ENCODE measurements at regions not wholly inside any gene's neighbourhood (a gene's known extent, or its start where the extent isn't known, plus 50 kb on each side); places are given as distances from the start of the nearest gene placed in this dataset.

DNA sequence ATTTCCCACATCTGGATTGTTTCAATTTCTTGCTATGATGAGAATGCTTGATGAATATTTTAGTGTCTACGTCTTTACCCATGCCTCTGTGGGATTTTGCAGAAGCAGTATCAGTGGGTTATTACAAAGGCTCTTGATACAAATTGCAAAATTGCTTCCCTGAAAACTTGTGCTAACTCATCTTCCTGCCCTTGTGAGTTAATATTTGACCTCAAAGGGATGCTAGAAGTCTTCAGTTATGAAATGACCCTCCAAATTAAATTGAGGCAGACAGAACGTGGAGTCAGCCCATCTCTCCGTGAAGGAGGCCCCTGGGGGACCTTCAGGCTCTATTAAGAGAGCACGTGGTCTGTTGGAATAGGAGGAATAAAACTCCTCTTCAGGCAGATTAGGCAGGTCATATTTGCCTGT, 239.2 kb upstream of the HS6ST1 start:
- Histone ChIP-seq H3K27me3 (ENCODE audit: control insufficient read depth, insufficient read depth, low read length) (no peaks in the 10 kb centered on the region), H4K20me1 (ENCODE audit: control insufficient read depth, extremely low read depth, insufficient read depth, low read length) (no peaks in the 10 kb centered on the region), H3K4me2 (ENCODE audit: extremely low read depth, insufficient read depth, low read length) (no peak overlapping the region), H2AFZ (ENCODE audit: low read length) (no peak overlapping the region), H3K27ac (ENCODE audit: insufficient read depth, low read length) (no peak overlapping the region), H3K9me3 (ENCODE audit: control insufficient read depth, insufficient read depth, low read depth, low read length) (no peaks in the 10 kb centered on the region), H3K36me3 (ENCODE audit: control insufficient read depth, insufficient read depth, low read length) (no peaks in the 10 kb centered on the region), H3K79me2 (ENCODE audit: control insufficient read depth, insufficient read depth, low read length) (no peaks in the 10 kb centered on the region), H3K4me3 (replicated peaks in 1 of 4; ENCODE audit: control extremely low read depth in 1 of 4, insufficient read depth in 1 of 4, low read depth in 3 of 4, low read length in 4 of 4) (no peak overlapping the region), H3K4me1 (ENCODE audit: control insufficient read depth, extremely low read depth, insufficient read depth, low read length) (peaks cover 5% of the 10 kb centered on the region), H3K9ac (ENCODE audit: insufficient read depth, low read length) (no peak overlapping the region)
- DNase-seq (ENCODE audit: low read depth in 2 of 2), result peak in 1 of 2 donors; percentile 64
- no peak for TF ChIP-seq EZH2 (IDR thresholded peaks at IDR 0.05; ENCODE audit: low read length, missing control alignments)
- TF ChIP-seq, protein P1, sequence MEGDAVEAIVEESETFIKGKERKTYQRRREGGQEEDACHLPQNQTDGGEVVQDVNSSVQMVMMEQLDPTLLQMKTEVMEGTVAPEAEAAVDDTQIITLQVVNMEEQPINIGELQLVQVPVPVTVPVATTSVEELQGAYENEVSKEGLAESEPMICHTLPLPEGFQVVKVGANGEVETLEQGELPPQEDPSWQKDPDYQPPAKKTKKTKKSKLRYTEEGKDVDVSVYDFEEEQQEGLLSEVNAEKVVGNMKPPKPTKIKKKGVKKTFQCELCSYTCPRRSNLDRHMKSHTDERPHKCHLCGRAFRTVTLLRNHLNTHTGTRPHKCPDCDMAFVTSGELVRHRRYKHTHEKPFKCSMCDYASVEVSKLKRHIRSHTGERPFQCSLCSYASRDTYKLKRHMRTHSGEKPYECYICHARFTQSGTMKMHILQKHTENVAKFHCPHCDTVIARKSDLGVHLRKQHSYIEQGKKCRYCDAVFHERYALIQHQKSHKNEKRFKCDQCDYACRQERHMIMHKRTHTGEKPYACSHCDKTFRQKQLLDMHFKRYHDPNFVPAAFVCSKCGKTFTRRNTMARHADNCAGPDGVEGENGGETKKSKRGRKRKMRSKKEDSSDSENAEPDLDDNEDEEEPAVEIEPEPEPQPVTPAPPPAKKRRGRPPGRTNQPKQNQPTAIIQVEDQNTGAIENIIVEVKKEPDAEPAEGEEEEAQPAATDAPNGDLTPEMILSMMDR (conservative IDR thresholded peaks at IDR 0.05 in 1 of 2, IDR thresholded peaks at IDR 0.05 in 1 of 2; ENCODE audit: low read depth in 1 of 2, low read length in 2 of 2), result no peak

DNA sequence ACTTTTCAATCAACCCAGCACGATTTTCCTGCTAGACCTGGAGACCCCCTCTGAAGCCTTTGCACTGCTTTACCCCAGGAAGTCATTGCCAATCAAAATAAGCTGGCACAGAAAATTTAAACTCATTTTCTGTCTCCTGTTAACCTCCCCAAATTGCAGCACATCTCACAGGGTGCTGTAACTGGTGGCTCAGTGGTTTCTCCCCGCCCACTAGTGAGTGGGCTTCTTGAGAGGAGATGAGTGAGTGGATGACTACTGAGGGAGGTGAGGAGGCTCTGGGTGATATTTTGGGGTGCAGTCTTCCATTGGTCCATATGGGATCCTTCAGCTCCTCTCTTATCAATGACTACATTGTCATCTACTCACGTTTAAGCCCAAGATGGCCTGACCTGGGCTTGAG, 239.8 kb upstream of the HS6ST1 start:
- Histone ChIP-seq H3K4me2 (ENCODE audit: extremely low read depth, insufficient read depth, low read length) (no peak overlapping the region), H3K27me3 (ENCODE audit: control insufficient read depth, insufficient read depth, low read length) (no peaks in the 10 kb centered on the region), H3K27ac (ENCODE audit: insufficient read depth, low read length) (no peak overlapping the region), H3K4me1 (ENCODE audit: control insufficient read depth, extremely low read depth, insufficient read depth, low read length) (peaks cover 8% of the 10 kb centered on the region), H3K79me2 (ENCODE audit: control insufficient read depth, insufficient read depth, low read length) (no peaks in the 10 kb centered on the region), H3K9me3 (ENCODE audit: control insufficient read depth, insufficient read depth, low read depth, low read length) (no peaks in the 10 kb centered on the region), H4K20me1 (ENCODE audit: control insufficient read depth, extremely low read depth, insufficient read depth, low read length) (no peaks in the 10 kb centered on the region), H3K4me3 (replicated peaks in 1 of 4; ENCODE audit: control extremely low read depth in 1 of 4, insufficient read depth in 1 of 4, low read depth in 3 of 4, low read length in 4 of 4) (no peak overlapping the region), H3K9ac (ENCODE audit: insufficient read depth, low read length) (no peak overlapping the region), H3K36me3 (ENCODE audit: control insufficient read depth, insufficient read depth, low read length) (no peaks in the 10 kb centered on the region), H2AFZ (ENCODE audit: low read length) (no peak overlapping the region)
- TF ChIP-seq, protein P1 (conservative IDR thresholded peaks at IDR 0.05 in 1 of 2, IDR thresholded peaks at IDR 0.05 in 1 of 2; ENCODE audit: low read depth in 1 of 2, low read length in 2 of 2), result no peak
- TF ChIP-seq EZH2 (IDR thresholded peaks at IDR 0.05; ENCODE audit: low read length, missing control alignments), result no peak
- no peak for DNase-seq (ENCODE audit: low read depth in 2 of 2)

GRCh38 chr2:128558895-128559532, 240.3 kb upstream of the HS6ST1 start:
- no peak overlapping the region for H3K4me3 ChIP-seq (replicated peaks in 1 of 4; ENCODE audit: control extremely low read depth in 1 of 4, insufficient read depth in 1 of 4, low read depth in 3 of 4, low read length in 4 of 4)
- no peak overlapping the region for H3K9ac ChIP-seq (ENCODE audit: insufficient read depth, low read length)
- H3K27me3 ChIP-seq (ENCODE audit: control insufficient read depth, insufficient read depth, low read length), result no peaks in the 10 kb centered on the region
- no peak overlapping the region for H3K27ac ChIP-seq (ENCODE audit: insufficient read depth, low read length)
- TF ChIP-seq EZH2 (IDR thresholded peaks at IDR 0.05; ENCODE audit: low read length, missing control alignments), result no peak
- TF ChIP-seq, protein P1 (conservative IDR thresholded peaks at IDR 0.05 in 1 of 2, IDR thresholded peaks at IDR 0.05 in 1 of 2; ENCODE audit: low read depth in 1 of 2, low read length in 2 of 2), result no peak
- DNase-seq (ENCODE audit: low read depth in 2 of 2), result no peak
- H3K36me3 ChIP-seq (ENCODE audit: control insufficient read depth, insufficient read depth, low read length), result no peaks in the 10 kb centered on the region
- H3K79me2 ChIP-seq (ENCODE audit: control insufficient read depth, insufficient read depth, low read length), result no peaks in the 10 kb centered on the region
- no peak overlapping the region for H3K4me2 ChIP-seq (ENCODE audit: extremely low read depth, insufficient read depth, low read length)
- H4K20me1 ChIP-seq (ENCODE audit: control insufficient read depth, extremely low read depth, insufficient read depth, low read length), result no peaks in the 10 kb centered on the region
- peaks cover 8% of the 10 kb centered on the region for H3K4me1 ChIP-seq (ENCODE audit: control insufficient read depth, extremely low read depth, insufficient read depth, low read length)
- H3K9me3 ChIP-seq (ENCODE audit: control insufficient read depth, insufficient read depth, low read depth, low read length), result no peaks in the 10 kb centered on the region
- H2AFZ ChIP-seq (ENCODE audit: low read length), result no peak overlapping the region
